Esophagus squamous epithelium (tissue), 4 donors: ENCODE measurements at regions not wholly inside any gene's neighbourhood (a gene's known extent, or its start where the extent isn't known, plus 50 kb on each side); places are given as distances from the start of the nearest gene placed in this dataset.

Experiments used
- POLR2A ChIP-seq, 4 donors: fragments of 450-650 bp; IDR thresholded peaks; one replicate each; pipeline ENCODE4 v1.6.1; 2017; ENCODE audit warnings: antibody characterized with exemption in 4 of 4, mild to moderate bottlenecking in 4 of 4, moderate library complexity in 3 of 4
- TF ChIP-seq, protein P1 (sequence below), 6 experiments: fragments of 450-650 bp in 4 of 6; fragments of 200-600 bp in 2 of 6; sonication (generic) in 2 of 6; IDR thresholded peaks; one replicate each; pipeline ENCODE4 v1.5.1; 2016 to 2019; ENCODE audit warnings: antibody characterized with exemption in 6 of 6, mild to moderate bottlenecking in 4 of 6, moderate library complexity in 4 of 6

DNA sequence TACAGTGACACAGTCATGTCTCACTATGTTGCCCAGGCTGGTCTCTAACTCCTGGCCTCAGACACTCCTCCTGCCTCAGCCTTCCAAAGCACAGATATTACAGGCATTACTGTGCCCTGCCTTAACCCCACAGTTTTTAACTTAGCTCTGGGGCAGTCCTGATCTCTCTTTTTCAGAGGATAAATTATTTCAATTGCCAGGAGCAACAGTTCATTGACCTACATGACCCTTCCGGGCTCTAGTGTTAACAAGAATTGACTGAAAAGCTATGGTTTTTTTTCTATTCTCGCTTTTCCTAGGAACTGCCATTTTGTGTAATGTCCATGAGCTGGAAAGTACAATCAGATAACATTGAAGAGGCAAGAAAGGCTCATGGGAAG lies 92.8 kb downstream of the HNRNPLL start:
- TF ChIP-seq, protein P1, sequence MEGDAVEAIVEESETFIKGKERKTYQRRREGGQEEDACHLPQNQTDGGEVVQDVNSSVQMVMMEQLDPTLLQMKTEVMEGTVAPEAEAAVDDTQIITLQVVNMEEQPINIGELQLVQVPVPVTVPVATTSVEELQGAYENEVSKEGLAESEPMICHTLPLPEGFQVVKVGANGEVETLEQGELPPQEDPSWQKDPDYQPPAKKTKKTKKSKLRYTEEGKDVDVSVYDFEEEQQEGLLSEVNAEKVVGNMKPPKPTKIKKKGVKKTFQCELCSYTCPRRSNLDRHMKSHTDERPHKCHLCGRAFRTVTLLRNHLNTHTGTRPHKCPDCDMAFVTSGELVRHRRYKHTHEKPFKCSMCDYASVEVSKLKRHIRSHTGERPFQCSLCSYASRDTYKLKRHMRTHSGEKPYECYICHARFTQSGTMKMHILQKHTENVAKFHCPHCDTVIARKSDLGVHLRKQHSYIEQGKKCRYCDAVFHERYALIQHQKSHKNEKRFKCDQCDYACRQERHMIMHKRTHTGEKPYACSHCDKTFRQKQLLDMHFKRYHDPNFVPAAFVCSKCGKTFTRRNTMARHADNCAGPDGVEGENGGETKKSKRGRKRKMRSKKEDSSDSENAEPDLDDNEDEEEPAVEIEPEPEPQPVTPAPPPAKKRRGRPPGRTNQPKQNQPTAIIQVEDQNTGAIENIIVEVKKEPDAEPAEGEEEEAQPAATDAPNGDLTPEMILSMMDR (IDR thresholded peaks at IDR 0.05): no peak
- no peak for TF ChIP-seq POLR2A (IDR thresholded peaks at IDR 0.05)
